GM21529 (cell line): ENCODE measurements at regions not wholly inside any gene's neighbourhood (a gene's known extent, or its start where the extent isn't known, plus 50 kb on each side); places are given as distances from the start of the nearest gene placed in this dataset.
"Not testable (repeated sequence)": the region's sequence is repeated elsewhere in the genome, so short reads cannot be mapped to it uniquely, and the experiment has no call there.

Source experiments
- ATAC-seq: cut with Tn5 transposase; IDR thresholded peaks from one replicate; pipeline ENCODE4 v1.9.1; 2021; ENCODE audit not compliant: unreplicated experiment

DNA sequence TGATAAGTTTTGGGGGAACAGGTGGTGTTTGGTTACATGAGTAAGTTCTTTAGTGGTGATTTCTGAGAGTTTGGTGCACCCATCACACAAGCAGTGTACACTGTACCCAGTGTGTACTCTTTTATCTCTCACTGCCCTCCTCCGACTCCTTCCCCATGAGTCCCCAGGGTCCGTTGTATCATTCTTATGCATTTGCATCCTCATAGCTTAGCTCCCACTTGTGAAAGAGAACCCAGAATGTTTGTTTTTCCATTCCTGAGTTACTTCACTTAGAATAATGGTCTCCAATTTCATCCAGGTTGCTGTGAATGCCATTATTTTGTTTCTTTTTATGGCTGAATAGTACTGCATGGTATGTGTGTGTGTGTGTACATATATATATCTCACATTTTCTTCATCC lies 295.8 kb upstream of the GRAMD2B start:
- not testable (repeated sequence) for ATAC-seq

DNA sequence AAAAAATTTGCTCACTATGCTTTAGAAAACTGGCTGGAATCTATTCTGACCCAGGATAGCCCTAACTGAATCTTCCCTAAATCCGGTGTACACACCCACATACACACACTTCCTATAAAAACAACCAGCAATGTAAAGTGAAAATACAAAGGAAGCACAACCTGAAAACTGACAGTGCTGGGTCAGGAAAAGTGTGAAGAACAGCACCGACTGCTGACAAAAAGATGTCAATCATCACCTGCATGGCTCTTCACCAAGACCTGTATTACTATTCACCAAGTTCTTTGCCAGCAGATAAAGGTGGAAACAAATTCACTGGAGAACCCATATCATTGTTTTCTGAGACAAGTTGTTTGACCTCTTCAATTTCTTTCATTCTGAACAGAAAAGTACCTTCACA lies 293.8 kb upstream of the GRAMD2B start:
- no peak for ATAC-seq

DNA sequence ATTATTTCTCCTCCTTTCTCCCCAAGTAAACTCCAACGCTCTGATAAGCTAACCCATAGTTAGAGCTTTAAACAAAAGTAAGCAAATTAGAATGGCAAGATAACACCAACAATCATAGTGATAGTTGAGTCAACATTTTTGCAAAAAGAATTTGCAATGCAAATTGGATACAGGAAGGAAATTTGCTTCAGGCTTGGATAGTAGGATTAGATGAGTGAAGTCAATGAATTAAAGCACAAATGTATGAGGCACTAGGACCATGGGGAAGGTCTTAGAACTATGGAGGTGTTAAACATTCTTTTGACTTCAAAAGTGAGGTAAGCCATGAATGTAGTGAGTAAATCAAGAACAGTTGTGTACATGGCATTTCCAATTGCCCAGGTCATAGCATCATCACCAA lies 289.8 kb upstream of the GRAMD2B start:
- ATAC-seq, result no peak

DNA sequence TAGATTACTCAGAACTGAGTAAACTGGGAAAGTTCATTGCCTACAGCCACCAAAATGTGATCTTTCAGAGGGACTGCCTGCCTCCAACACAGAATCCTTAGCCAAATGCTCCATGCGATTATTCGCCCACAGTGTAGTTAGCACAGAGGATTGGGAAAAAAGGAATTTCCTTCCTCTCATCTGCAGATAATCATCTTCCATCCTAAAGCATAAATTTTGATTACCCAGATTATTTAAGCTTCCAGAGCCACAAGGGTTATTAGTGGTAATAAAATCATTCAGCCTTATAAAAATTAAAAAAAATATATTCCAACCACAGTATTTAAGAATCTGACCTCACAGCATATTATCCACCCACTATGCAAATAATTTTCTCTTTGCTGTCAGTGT lies 285.3 kb upstream of the GRAMD2B start:
- no peak for ATAC-seq

DNA sequence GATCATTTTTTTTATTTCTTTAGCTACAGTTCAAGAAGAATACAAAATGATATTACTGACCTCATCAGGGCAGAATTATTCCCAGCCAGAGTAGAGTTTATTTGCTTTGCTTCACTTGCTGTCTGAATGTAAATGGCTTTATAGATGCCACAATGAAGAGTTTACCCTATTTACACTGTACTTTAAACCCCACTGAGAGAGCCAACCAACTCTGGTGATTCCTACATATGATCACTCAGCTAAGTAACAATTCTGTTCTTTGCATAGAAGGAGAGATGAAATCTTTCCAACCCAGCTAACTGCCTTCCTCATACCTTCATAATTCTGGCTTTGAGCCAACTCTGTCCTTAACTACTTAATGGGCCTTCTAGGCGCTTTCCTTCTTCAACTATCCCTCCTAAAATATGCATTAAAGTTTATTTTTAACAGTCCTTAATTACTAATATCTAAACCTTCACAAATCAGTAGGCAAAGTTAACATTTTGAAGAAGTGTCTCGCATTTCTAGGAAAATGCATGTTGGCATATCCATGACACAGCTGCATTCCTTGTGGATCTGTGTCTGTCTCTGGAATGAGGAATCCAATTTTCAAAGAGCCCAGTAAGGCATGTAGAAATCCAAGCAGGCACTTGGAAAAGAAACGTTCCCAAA lies 284.8 kb upstream of the GRAMD2B start:
- no peak for ATAC-seq

DNA sequence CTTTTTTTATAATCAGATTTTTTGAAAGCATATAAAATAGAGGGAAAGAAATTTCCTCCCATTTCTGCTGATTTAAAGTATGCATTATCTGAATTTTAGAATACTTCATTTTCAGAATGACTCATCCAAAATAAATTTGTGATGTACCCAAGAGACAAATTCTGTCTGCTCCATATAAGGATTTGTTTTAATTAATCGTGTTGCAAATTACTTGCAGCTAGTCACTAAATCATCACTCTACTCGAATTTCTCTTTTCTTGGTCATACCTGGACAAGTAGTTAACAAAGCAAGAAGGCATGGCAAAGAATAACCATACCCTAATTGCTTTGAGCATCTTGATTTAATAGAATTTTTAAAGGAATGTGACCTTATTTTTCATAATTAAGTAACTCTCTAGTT lies 284.1 kb upstream of the GRAMD2B start:
- ATAC-seq, result no peak

GRCh38 chr5:126139773-126140172 lies 283.4 kb upstream of the GRAMD2B start:
- no peak for ATAC-seq

- ATAC-seq, result no peak
Measured at GRCh38 chr5:126143622-126144021, 279.6 kb upstream of the GRAMD2B start.

DNA sequence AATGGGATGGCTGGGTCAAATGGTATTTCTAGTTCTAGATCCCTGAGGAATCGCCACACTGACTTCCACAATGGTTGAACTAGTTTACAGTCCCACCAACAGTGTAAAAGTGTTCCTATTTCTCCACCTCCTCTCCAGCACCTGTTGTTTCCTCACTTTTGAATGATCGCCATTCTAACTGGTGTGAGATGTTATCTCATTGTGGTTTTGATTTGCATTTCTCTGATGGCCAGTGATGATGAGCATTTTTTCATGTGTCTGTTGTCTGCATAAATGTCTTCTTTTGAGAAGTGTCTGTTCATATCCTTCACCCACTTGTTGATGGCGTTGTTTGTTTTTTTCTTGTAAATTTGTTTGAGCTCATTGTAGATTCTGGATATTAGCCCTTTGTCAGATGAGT lies 272.9 kb upstream of the GRAMD2B start:
- ATAC-seq, result not testable (repeated sequence)

GRCh38 chr5:126155298-126155697 lies 267.9 kb upstream of the GRAMD2B start:
- ATAC-seq, result not testable (repeated sequence)

- no peak for ATAC-seq
Measured at GRCh38 chr5:126166368-126166767, 256.8 kb upstream of the GRAMD2B start.

DNA sequence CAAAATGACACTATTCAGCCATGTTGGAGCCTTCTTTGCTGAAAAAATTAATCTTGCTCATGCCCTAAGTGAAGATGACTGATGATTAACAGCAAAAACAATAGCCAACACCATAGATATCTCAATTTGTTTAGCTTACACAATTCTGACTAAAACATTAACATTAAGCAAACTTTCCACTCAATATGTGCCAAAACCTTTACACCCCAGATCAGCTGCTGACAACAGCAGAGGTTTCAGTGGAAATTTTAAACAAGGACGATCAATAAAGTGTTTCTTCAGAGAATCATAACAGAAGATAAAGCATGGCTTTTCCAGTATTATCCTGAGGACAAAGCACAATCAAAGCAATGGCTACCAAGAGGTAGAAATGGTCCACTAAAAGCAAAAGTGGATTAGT lies 254.4 kb upstream of the GRAMD2B start:
- ATAC-seq, result no peak

DNA sequence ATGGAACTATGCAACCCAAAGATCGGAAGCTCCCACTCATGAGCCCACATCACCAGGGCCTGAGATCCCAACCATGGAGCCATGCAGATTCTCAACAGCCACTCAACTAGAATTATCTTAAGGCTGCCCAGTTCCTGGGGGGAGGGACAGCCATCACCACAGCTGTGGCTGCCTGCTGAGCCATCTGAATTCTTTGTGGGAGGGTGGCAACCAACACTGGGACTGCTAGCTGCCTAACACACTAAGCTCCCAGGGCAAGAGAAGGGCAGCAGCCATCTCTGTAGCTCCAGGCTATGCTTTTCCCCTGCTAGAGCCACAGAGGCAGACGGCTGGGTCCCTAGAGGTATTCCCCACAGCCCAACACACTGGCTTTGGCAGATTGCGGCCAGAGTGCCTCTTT lies 251.3 kb upstream of the GRAMD2B start:
- ATAC-seq, result no peak

DNA sequence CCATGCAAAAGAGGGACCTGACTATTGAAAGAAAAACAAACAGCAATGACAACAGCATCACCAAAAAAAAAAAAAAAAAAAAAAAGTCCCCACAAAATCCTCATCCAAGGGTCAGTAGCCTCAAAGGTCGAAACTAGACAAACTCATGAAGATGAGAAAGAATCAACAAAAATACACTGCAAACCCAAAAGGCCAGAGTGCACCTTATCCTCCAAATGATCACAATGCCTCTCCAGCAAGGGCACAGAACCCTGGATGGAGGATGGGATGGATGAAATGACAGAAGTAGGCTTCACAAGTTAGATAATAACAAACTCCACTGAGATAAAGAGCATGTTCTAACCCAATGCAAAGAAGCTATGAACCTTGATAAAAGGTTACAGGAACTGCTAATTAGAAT lies 250.4 kb upstream of the GRAMD2B start:
- no peak for ATAC-seq

- ATAC-seq, result no peak
Measured at GRCh38 chr5:126178521-126178920, 244.7 kb upstream of the GRAMD2B start.

- no peak for ATAC-seq
Measured at GRCh38 chr5:126182971-126183695, 240.1 kb upstream of the GRAMD2B start.

DNA sequence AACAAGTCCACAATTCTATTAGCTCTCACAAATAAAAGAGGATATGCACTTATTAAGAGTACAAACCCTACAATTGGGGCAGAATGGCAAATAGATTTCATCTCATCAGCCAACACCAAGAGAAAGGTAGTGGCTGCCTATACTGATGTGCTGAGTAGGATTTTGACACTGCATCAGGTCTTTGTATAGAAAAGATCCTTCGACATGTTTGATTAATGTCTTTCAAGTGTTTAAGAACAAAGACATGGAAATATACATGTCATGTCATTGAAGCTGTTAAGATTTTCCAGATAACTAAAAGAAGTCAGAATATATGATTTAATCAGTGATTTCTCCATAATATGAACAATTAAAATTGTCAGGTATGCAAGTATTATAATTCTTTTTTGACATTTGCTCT lies 238.7 kb upstream of the GRAMD2B start:
- ATAC-seq, result no peak

GRCh38 chr5:126186210-126186609 lies 237.0 kb upstream of the GRAMD2B start:
- ATAC-seq, result no peak

- ATAC-seq, result no peak
Measured at GRCh38 chr5:126188804-126189203, 234.4 kb upstream of the GRAMD2B start.

- no peak for ATAC-seq
Measured at GRCh38 chr5:126189231-126189630, 234.0 kb upstream of the GRAMD2B start.

DNA sequence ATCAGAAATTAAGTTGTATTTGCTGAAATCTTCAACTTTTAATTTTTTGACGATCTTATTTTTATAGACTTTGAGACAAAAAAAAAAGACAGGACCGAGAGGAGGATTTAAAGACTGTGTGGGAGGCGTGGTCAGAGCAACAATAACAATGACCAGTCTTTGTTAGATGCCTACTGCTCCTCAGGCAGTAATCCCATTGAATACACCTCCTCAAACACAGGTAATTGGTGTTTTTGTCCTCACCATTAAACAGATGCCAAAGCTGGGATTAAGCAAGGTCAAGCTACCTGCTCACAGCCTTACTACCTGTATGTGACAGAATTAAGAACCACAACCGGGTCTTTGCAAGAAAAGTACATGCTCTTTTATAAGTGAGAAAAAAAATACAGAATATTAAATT lies 233.3 kb upstream of the GRAMD2B start:
- ATAC-seq, result no peak

DNA sequence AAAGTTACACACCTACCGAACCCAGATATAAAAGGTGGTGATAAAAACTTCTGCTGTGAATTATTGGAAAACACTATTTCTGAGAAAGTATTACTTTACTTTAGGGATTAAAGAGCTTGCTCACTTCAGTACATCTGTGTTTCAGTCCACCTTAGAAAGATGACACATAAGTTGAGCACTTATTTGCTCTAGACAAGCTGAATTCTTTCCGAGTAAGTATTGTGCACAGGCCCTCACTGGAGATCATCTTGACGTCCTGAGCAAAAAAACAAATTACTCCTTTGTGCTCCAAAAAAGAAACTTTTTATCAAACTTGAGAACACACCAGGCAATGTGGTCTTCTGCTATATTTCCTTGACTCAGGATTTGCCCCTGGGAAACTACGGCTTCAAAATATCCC lies 231.0 kb upstream of the GRAMD2B start:
- ATAC-seq, result no peak
